Sigmoid colon (tissue), 6 donors: ENCODE measurements at regions not wholly inside any gene's neighbourhood (a gene's known extent, or its start where the extent isn't known, plus 50 kb on each side); places are given as distances from the start of the nearest gene placed in this dataset.

Experiments
- DNase-seq: peaks from one replicate; pipeline ENCODE4 v3.0.0-alpha.2; 2019
- H3K27ac ChIP-seq, 4 donors: fragments of 200-600 bp; sonication (generic); one replicate each; pipeline ENCODE4 v1.5.1; 2016 to 2019; ENCODE audit warnings: mild to moderate bottlenecking in 1 of 4
- H3K27me3 ChIP-seq, 3 donors: fragments of 200-600 bp; sonication (generic); one replicate each; pipeline ENCODE4 v1.5.1; 2019; ENCODE audit warnings: mild to moderate bottlenecking in 1 of 3
- H3K36me3 ChIP-seq, 4 donors: fragments of 200-600 bp; sonication (generic); one replicate each; pipeline ENCODE4 v1.5.1; 2016 to 2019
- H3K4me1 ChIP-seq, 4 donors: fragments of 200-600 bp; sonication (generic); one replicate each; pipeline ENCODE4 v1.5.1; 2017 to 2019
- H3K4me3 ChIP-seq, 4 donors: fragments of 200-600 bp; sonication (generic); one replicate each; pipeline ENCODE4 v1.5.1; 2017 to 2019; ENCODE audit warnings: mild to moderate bottlenecking in 2 of 4, moderate library complexity in 1 of 4
- H3K9me3 ChIP-seq, 4 donors: fragments of 200-600 bp in 3 of 4; sonication (generic) in 3 of 4; one replicate each; pipeline versions ENCODE4 v1.5.1 to v1.6.1; 2013 to 2019
- CTCF ChIP-seq, 4 experiments: fragments of 450-650 bp in 3 of 4; fragments of 200-600 bp in 1 of 4; IDR thresholded peaks; one replicate each; pipeline ENCODE4 v1.5.1; 2016 to 2019; ENCODE audit warnings: antibody characterized with exemption in 4 of 4, mild to moderate bottlenecking in 3 of 4, moderate library complexity in 2 of 4
- EP300 ChIP-seq, 4 donors: sonication (generic); formaldehyde crosslinking; IDR thresholded peaks; one replicate each; pipeline ENCODE4 v1.6.1; 2017; ENCODE audit warnings: antibody characterized with exemption in 4 of 4
- POLR2A ChIP-seq, 2 donors: fragments of 450-650 bp; IDR thresholded peaks; one replicate each; pipeline ENCODE4 v1.6.1; 2016; ENCODE audit warnings: antibody characterized with exemption in 2 of 2, mild to moderate bottlenecking in 2 of 2, moderate library complexity in 2 of 2
- POLR2AphosphoS5 ChIP-seq, 4 donors: sonication (generic); formaldehyde crosslinking; IDR thresholded peaks; one replicate each; pipeline ENCODE4 v1.6.1; 2017; ENCODE audit warnings: antibody characterized with exemption in 4 of 4
- WGBS, 2 donors: extraction: QIAGEN DNeasy Blood & Tissue Kit; methylation state at CpG; one replicate each; pipeline ENCODE4 v1.1.7; 2013; 5-methylcytosine and 5-hydroxymethylcytosine counted together
- intact Hi-C: fragments of 100-400 bp; cut with DNase I; formaldehyde crosslinking; loops from one replicate; pipeline ENCODE4 v1.15.1; 2023
- donor health status: healthy with polysubstance abuse.
- donor health status: healthy.

- Histone ChIP-seq H3K9me3 (no peaks in the 10 kb centered on the region), H3K4me3 (no peak overlapping the region), H3K4me1 (peaks cover 0 to 16% (median 0%) of the 10 kb centered on the region in 4 donors), H3K27ac (peak overlapping the region in 1 of 4 donors; percentile 77), H3K27me3 (peaks cover 0 to 32% (median 12%) of the 10 kb centered on the region in 3 donors), H3K36me3 (no peaks in the 10 kb centered on the region)
- intact Hi-C loops, result no loop called here
- TF ChIP-seq EP300 (IDR thresholded peaks at IDR 0.05), result no peak
- TF ChIP-seq POLR2A (IDR thresholded peaks at IDR 0.05), result no peak
- 75 to 79% methylated on average over 31 of the region's 31 CpGs for WGBS, 2 donors
- peak; percentile 48 for DNase-seq
Observed at GRCh38 chr9:135243201-135244190, 156.0 kb downstream of the OLFM1 start.

GRCh38 chr9:135244271-135245221 is 157.1 kb downstream of the OLFM1 start:
- Histone ChIP-seq H3K27me3 (peaks cover 0 to 36% (median 12%) of the 10 kb centered on the region in 3 donors), H3K27ac (peak overlapping the region in 1 of 4 donors; percentile 77), H3K9me3 (no peaks in the 10 kb centered on the region), H3K36me3 (no peaks in the 10 kb centered on the region), H3K4me3 (no peak overlapping the region), H3K4me1 (peaks cover 0 to 16% (median 0%) of the 10 kb centered on the region in 4 donors)
- DNase-seq, result peak; percentile 60
- TF ChIP-seq POLR2A (IDR thresholded peaks at IDR 0.05), result no peak
- TF ChIP-seq CTCF (IDR thresholded peaks at IDR 0.05), result no peak
- TF ChIP-seq POLR2AphosphoS5 (IDR thresholded peaks at IDR 0.05), result no peak
- TF ChIP-seq EP300 (IDR thresholded peaks at IDR 0.05), result no peak
- 59 to 85% methylated on average over 42 of the region's 42 CpGs for WGBS, 2 donors
- intact Hi-C loops, result no loop called here

GRCh38 chr9:135245482-135246247 is 158.2 kb downstream of the OLFM1 start:
- peak; percentile 42 for DNase-seq
- no peaks in the 10 kb centered on the region for H3K9me3 ChIP-seq
- H3K4me1 ChIP-seq, result peaks cover 0 to 16% (median 0%) of the 10 kb centered on the region in 4 donors
- H3K4me3 ChIP-seq, result no peak overlapping the region
- intact Hi-C loops, result no loop called here
- peaks cover 0 to 37% (median 12%) of the 10 kb centered on the region in 3 donors for H3K27me3 ChIP-seq
- no peaks in the 10 kb centered on the region for H3K36me3 ChIP-seq
- no peak for TF ChIP-seq EP300 (IDR thresholded peaks at IDR 0.05)
- no peak for TF ChIP-seq POLR2AphosphoS5 (IDR thresholded peaks at IDR 0.05)
- no peak for TF ChIP-seq POLR2A (IDR thresholded peaks at IDR 0.05)
- no peak for TF ChIP-seq CTCF (IDR thresholded peaks at IDR 0.05)
- WGBS, 2 donors, result 85 to 92% methylated on average over 22 of the region's 22 CpGs
- H3K27ac ChIP-seq, result no peak overlapping the region

GRCh38 chr9:135246248-135247205 is 159.1 kb downstream of the OLFM1 start:
- TF ChIP-seq POLR2AphosphoS5 (IDR thresholded peaks at IDR 0.05) (no peak), POLR2A (IDR thresholded peaks at IDR 0.05) (no peak), EP300 (IDR thresholded peaks at IDR 0.05) (no peak), CTCF (IDR thresholded peaks at IDR 0.05) (no peak)
- H3K4me1 ChIP-seq, result peaks cover 0 to 9% (median 0%) of the 10 kb centered on the region in 4 donors
- DNase-seq, result peak; percentile 45
- WGBS, 2 donors, result 54 to 68% methylated on average over 23 of the region's 23 CpGs
- no peak overlapping the region for H3K27ac ChIP-seq
- intact Hi-C loops, result no loop called here
- no peaks in the 10 kb centered on the region for H3K36me3 ChIP-seq
- no peaks in the 10 kb centered on the region for H3K9me3 ChIP-seq
- peaks cover 0 to 40% (median 12%) of the 10 kb centered on the region in 3 donors for H3K27me3 ChIP-seq
- no peak overlapping the region for H3K4me3 ChIP-seq
